ENCODE measurements at regions not wholly inside any gene's neighbourhood (a gene's known extent, or its start where the extent isn't known, plus 50 kb on each side); places are given as distances from the start of the nearest gene placed in this dataset.

- TF ChIP-seq EZH2 (IDR thresholded peaks at IDR 0.05; ENCODE audit: borderline replicate concordance, low read length) (no peak), CTCF (IDR thresholded peaks at IDR 0.05; ENCODE audit: low read length) (no peak)
These were observed 1873.4 kb downstream of the LRRC4C start for GRCh38 chr11:39586036-39586435.
